PC-3 (cell line): ENCODE measurements at regions not wholly inside any gene's neighbourhood (a gene's known extent, or its start where the extent isn't known, plus 50 kb on each side); places are given as distances from the start of the nearest gene placed in this dataset.
A peak's percentile ranks its signal among the peaks of the same experiment; 100 is the strongest.

Experiments used
- ATAC-seq: fragments of 200-7000 bp; cut with Tn5 transposase; 2 replicates; pipeline ENCODE4 v1.9.1; 2020; ENCODE audit warnings: mild to moderate bottlenecking, moderate library complexity
- BruUV-seq: library from RNA; stranded (reverse); fragments of 400-500 nt; replicated peaks from 2 replicates; lab custom pipeline; 2021; lab: Mats Ljungman, UMichigan
- CTCF ChIA-PET: fragments of 300-600 bp; sonication (Branson Sonifier 250); formaldehyde crosslinking; loops from one replicate; lab custom pipeline; 2022; ENCODE audit warnings: antibody characterized with exemption; lab: Charles Lee
- POLR2A ChIA-PET: fragments of 300-600 bp; sonication (Branson Sonifier 250); formaldehyde crosslinking; loops from one replicate; lab custom pipeline; 2022; ENCODE audit warnings: antibody characterized with exemption; ENCODE audit not compliant: unreplicated experiment; lab: Charles Lee
- DNase-seq: peaks from one replicate; pipeline ENCODE4 v3.0.0-alpha.2; 2015
- H2AFZ ChIP-seq: fragments of 300-600 bp; sonication (generic); 2 replicates; pipeline ENCODE4 v1.6.0; 2016; ENCODE audit warnings: antibody characterized with exemption, low read length
- H3F3A ChIP-seq: fragments of 300-600 bp; sonication (generic); one replicate; pipeline ENCODE4 v1.6.0; 2017; ENCODE audit warnings: antibody characterized with exemption, low read length, control low read depth, mild to moderate bottlenecking; ENCODE audit not compliant: unreplicated experiment
- H3K27ac ChIP-seq: fragments of 300-600 bp; sonication (generic); 2 replicates; pipeline ENCODE4 v1.5.1; 2016; ENCODE audit warnings: mild to moderate bottlenecking, low read length
- H3K27me3 ChIP-seq: fragments of 300-600 bp; sonication (generic); 2 replicates; pipeline ENCODE4 v1.6.1; 2016; ENCODE audit warnings: low read length, mixed read lengths
- H3K36me3 ChIP-seq: fragments of 300-600 bp; sonication (generic); 2 replicates; pipeline ENCODE4 v1.6.1; 2016; ENCODE audit warnings: low read depth, mixed run types, low read length, mixed read lengths
- H3K4me1 ChIP-seq: fragments of 300-600 bp; sonication (generic); 2 replicates; pipeline ENCODE4 v1.5.1; 2016; ENCODE audit warnings: low read length; ENCODE audit not compliant: insufficient read depth
- H3K4me2 ChIP-seq: fragments of 300-600 bp; sonication (generic); 2 replicates; pipeline ENCODE4 v1.6.0; 2016; ENCODE audit warnings: low read length
- H3K4me3 ChIP-seq: fragments of 300-600 bp; sonication (generic); 2 replicates; pipeline ENCODE4 v1.5.1; 2016; ENCODE audit warnings: mild to moderate bottlenecking, low read length, mixed read lengths
- H3K79me2 ChIP-seq: fragments of 300-600 bp; sonication (generic); 2 replicates; pipeline ENCODE4 v1.6.1; 2017; ENCODE audit warnings: low read length, mixed read lengths
- H3K9ac ChIP-seq: fragments of 300-600 bp; sonication (generic); 2 replicates; pipeline ENCODE4 v1.6.0; 2016; ENCODE audit warnings: mild to moderate bottlenecking, low read length
- H3K9me2 ChIP-seq: fragments of 300-600 bp; sonication (generic); replicated peaks from 2 replicates; pipeline ENCODE4 v1.6.1; 2016; ENCODE audit warnings: mixed run types, low read length, mixed read lengths
- H3K9me3 ChIP-seq: fragments of 300-600 bp; sonication (generic); 2 replicates; pipeline ENCODE4 v1.6.1; 2016; ENCODE audit warnings: low read length, mixed read lengths
- H4K20me1 ChIP-seq: fragments of 300-600 bp; sonication (generic); 2 replicates; pipeline ENCODE4 v1.6.1; 2016; ENCODE audit warnings: low read length, mixed read lengths
- EZH2 ChIP-seq: fragments of 300-600 bp; sonication (generic); IDR thresholded peaks from one replicate; pipeline ENCODE4 v1.6.1; 2017; ENCODE audit warnings: antibody characterized with exemption, mild to moderate bottlenecking, low read length; ENCODE audit not compliant: unreplicated experiment
- EZH2phosphoT487 ChIP-seq: fragments of 300-600 bp; sonication (generic); IDR thresholded peaks from 2 replicates; pipeline ENCODE4 v1.6.1; 2018; ENCODE audit warnings: mild to moderate bottlenecking, antibody characterized with exemption, low read length, borderline replicate concordance
- intact Hi-C: fragments of 100-400 bp; cut with micrococcal nuclease; formaldehyde crosslinking; loops from 2 replicates; pipeline ENCODE4 v1.9.0; 2023
- TF ChIP-seq, protein P1 (sequence below): fragments of 300-600 bp; sonication (generic); conservative IDR thresholded peaks from 2 replicates; pipeline ENCODE4 v1.5.1; 2017; ENCODE audit warnings: antibody characterized with exemption, low read depth, mild to moderate bottlenecking, low read length

GRCh38 chr13:79056706-79057105, 349.3 kb downstream of the RBM26 start:
- Histone ChIP-seq H3K27me3 (peaks cover 34% of the 10 kb centered on the region), H3K79me2 (no peaks in the 10 kb centered on the region), H3K9ac (no peak overlapping the region), H3K4me2 (no peak overlapping the region), H3K4me1 (no peaks in the 10 kb centered on the region), H3F3A (no peaks in the 10 kb centered on the region), H3K36me3 (no peaks in the 10 kb centered on the region), H2AFZ (no peak overlapping the region), H3K4me3 (no peak overlapping the region), H3K27ac (no peak overlapping the region), H4K20me1 (no peaks in the 10 kb centered on the region), H3K9me3 (no peaks in the 10 kb centered on the region), H3K9me2 (no peaks in the 10 kb centered on the region)
- ChIA-PET POLR2A (no interaction called here), CTCF (no interaction called here)
- TF ChIP-seq, protein P1, sequence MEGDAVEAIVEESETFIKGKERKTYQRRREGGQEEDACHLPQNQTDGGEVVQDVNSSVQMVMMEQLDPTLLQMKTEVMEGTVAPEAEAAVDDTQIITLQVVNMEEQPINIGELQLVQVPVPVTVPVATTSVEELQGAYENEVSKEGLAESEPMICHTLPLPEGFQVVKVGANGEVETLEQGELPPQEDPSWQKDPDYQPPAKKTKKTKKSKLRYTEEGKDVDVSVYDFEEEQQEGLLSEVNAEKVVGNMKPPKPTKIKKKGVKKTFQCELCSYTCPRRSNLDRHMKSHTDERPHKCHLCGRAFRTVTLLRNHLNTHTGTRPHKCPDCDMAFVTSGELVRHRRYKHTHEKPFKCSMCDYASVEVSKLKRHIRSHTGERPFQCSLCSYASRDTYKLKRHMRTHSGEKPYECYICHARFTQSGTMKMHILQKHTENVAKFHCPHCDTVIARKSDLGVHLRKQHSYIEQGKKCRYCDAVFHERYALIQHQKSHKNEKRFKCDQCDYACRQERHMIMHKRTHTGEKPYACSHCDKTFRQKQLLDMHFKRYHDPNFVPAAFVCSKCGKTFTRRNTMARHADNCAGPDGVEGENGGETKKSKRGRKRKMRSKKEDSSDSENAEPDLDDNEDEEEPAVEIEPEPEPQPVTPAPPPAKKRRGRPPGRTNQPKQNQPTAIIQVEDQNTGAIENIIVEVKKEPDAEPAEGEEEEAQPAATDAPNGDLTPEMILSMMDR: peak; percentile 56; the same call in 1 of the 2 replicates
- no peak for TF ChIP-seq EZH2
- BruUV-seq: no TSS peak
- intact Hi-C loops: no loop called here
- peak; percentile 9 for DNase-seq
- ATAC-seq: no peak

DNA sequence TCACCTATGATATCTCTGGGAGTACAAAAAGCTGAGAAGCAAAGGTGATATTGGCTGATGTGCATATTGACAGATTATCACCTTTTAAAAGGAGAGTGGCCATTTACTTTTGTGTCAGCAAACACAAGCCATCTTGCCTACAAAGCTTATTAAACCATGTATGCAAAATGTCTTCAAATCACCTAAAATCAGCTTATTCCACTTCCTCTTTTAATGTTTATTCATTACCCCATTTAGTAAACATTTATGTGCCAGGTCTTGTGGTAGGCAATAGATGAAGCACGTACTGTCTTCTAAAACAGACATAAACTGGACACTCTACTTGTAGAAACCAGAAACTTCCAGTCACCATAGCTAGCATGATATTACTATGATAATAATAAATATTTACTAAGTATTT, 354.6 kb downstream of the RBM26 start:
- Histone ChIP-seq H3K9me2 (no peaks in the 10 kb centered on the region), H3K79me2 (no peaks in the 10 kb centered on the region), H3K27me3 (peaks cover 33% of the 10 kb centered on the region), H3F3A (no peaks in the 10 kb centered on the region), H3K36me3 (no peaks in the 10 kb centered on the region), H3K9me3 (no peaks in the 10 kb centered on the region), H3K27ac (no peak overlapping the region), H2AFZ (no peak overlapping the region), H3K4me1 (no peaks in the 10 kb centered on the region), H3K9ac (no peak overlapping the region), H3K4me2 (no peak overlapping the region), H3K4me3 (no peak overlapping the region), H4K20me1 (no peaks in the 10 kb centered on the region)
- TF ChIP-seq EZH2 (no peak), EZH2phosphoT487 (no peak)
- TF ChIP-seq, protein P1: no peak
- POLR2A ChIA-PET: no interaction called here
- CTCF ChIA-PET: no interaction called here
- no TSS peak for BruUV-seq
- DNase-seq (no peak), ATAC-seq (no peak)
- intact Hi-C loops: no loop called here

DNA sequence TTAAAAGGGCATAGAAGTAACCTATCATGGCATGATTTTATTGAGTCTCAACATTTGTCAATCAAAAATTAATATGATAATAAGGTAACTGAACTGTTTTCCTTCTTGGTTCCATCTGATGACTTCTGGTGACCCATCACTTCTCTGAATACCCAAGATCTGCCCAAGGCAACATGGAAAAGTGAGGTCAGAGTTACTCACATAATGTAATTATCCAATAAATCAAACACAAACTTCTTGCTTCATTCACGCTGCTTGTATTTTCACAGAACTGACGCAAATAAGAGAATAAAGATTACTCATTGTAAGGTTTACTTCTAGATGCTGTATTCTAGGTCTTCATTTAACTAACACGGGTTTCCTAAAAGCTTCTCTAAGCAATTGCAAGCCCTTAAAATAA, 361.6 kb downstream of the RBM26 start:
- BruUV-seq: no TSS peak
- no peaks in the 10 kb centered on the region for H3K4me1 ChIP-seq
- no peaks in the 10 kb centered on the region for H4K20me1 ChIP-seq
- DNase-seq (peak; percentile 53), ATAC-seq (no peak; the same call in 1 of the 2 replicates)
- H3K27ac ChIP-seq: no peak overlapping the region
- no peak overlapping the region for H3K4me2 ChIP-seq
- H3K9me2 ChIP-seq: no peaks in the 10 kb centered on the region
- CTCF ChIA-PET: no interaction called here
- H2AFZ ChIP-seq: no peak overlapping the region
- H3F3A ChIP-seq: no peaks in the 10 kb centered on the region
- no peak overlapping the region for H3K4me3 ChIP-seq
- H3K79me2 ChIP-seq: no peaks in the 10 kb centered on the region
- no peaks in the 10 kb centered on the region for H3K9me3 ChIP-seq
- H3K27me3 ChIP-seq: peaks cover 23% of the 10 kb centered on the region; the same call in 1 of the 2 replicates
- no peak overlapping the region for H3K9ac ChIP-seq
- no peaks in the 10 kb centered on the region for H3K36me3 ChIP-seq
- TF ChIP-seq, protein P1: no peak
- no peak for TF ChIP-seq EZH2
- no peak for TF ChIP-seq EZH2phosphoT487
- POLR2A ChIA-PET: no interaction called here
- intact Hi-C loops: no loop called here
